ENCODE measurements at regions not wholly inside any gene's neighbourhood (a gene's known extent, or its start where the extent isn't known, plus 50 kb on each side); places are given as distances from the start of the nearest gene placed in this dataset.
"Not testable (repeated sequence)": the region's sequence is repeated elsewhere in the genome, so short reads cannot be mapped to it uniquely, and the experiment has no call there.

- peaks cover 0 to 3% (median 0%) of the 10 kb centered on the region in 4 donors for H3K9me3 ChIP-seq (ENCODE audit: control insufficient read depth in 4 of 4, low read length in 3 of 4)
- DNase-seq (ENCODE audit: low spot score) = no peak
- no peak overlapping the region for H3K4me3 ChIP-seq (ENCODE audit: low read depth in 1 of 3, low read length in 3 of 3)
- H3K27ac ChIP-seq (ENCODE audit: low read depth in 1 of 2, low read length in 2 of 2) = no peak overlapping the region
- no peaks in the 10 kb centered on the region for H3K4me1 ChIP-seq (ENCODE audit: control insufficient read depth in 4 of 4, insufficient read depth in 4 of 4, low read length in 3 of 4)
- WGBS = 71% methylated on average over 5 of the region's 5 CpGs
- H3K27me3 ChIP-seq (ENCODE audit: control insufficient read depth in 4 of 4, insufficient read depth in 4 of 4, low read length in 3 of 4) = no peaks in the 10 kb centered on the region
- H3K9ac ChIP-seq (ENCODE audit: low read depth in 1 of 2, low read length in 2 of 2) = no peak overlapping the region
- TF ChIP-seq RAD21 (IDR thresholded peaks at IDR 0.05) (no peak), RXRA (IDR thresholded peaks at IDR 0.05) (no peak), NR2F2 (IDR thresholded peaks at IDR 0.05) (no peak), HNF4A (conservative IDR thresholded peaks at IDR 0.05) (no peak), FOXA2 (IDR thresholded peaks at IDR 0.05) (no peak), MAX (IDR thresholded peaks at IDR 0.05) (no peak), TAF1 (conservative IDR thresholded peaks at IDR 0.05) (no peak), JUND (IDR thresholded peaks at IDR 0.05) (no peak)
- no peaks in the 10 kb centered on the region for H3K36me3 ChIP-seq (ENCODE audit: control insufficient read depth in 4 of 4, insufficient read depth in 3 of 4, low read depth in 1 of 4, low read length in 3 of 4)
These were observed 77.2 kb upstream of the CTNNA1 start for GRCh38 chr5:138676002-138676401.

GRCh38 chr5:138668451-138669380 lies 84.5 kb upstream of the CTNNA1 start:
- no peak overlapping the region for H3K27ac ChIP-seq (ENCODE audit: low read depth in 1 of 2, low read length in 2 of 2)
- H3K9ac ChIP-seq (ENCODE audit: low read depth in 1 of 2, low read length in 2 of 2) = no peak overlapping the region
- H3K36me3 ChIP-seq (ENCODE audit: control insufficient read depth in 4 of 4, insufficient read depth in 3 of 4, low read depth in 1 of 4, low read length in 3 of 4) = no peaks in the 10 kb centered on the region
- H3K9me3 ChIP-seq (ENCODE audit: control insufficient read depth in 4 of 4, low read length in 3 of 4) = no peaks in the 10 kb centered on the region
- DNase-seq (ENCODE audit: low spot score) = no peak
- no peaks in the 10 kb centered on the region for H3K27me3 ChIP-seq (ENCODE audit: control insufficient read depth in 4 of 4, insufficient read depth in 4 of 4, low read length in 3 of 4)
- 75% methylated on average over 8 of the region's 8 CpGs for WGBS
- H3K4me3 ChIP-seq (ENCODE audit: low read depth in 1 of 3, low read length in 3 of 3) = no peak overlapping the region
- TF ChIP-seq FOXA2 (IDR thresholded peaks at IDR 0.05) = no peak
- TF ChIP-seq SP1 (IDR thresholded peaks at IDR 0.05) = no peak
- H3K4me1 ChIP-seq (ENCODE audit: control insufficient read depth in 4 of 4, insufficient read depth in 4 of 4, low read length in 3 of 4) = no peaks in the 10 kb centered on the region

- not testable (repeated sequence) for H3K9ac ChIP-seq (ENCODE audit: low read depth in 1 of 2, low read length in 2 of 2); H3K27me3 ChIP-seq (ENCODE audit: control insufficient read depth in 4 of 4, insufficient read depth in 4 of 4, low read length in 3 of 4); H3K9me3 ChIP-seq (ENCODE audit: control insufficient read depth in 4 of 4, low read length in 3 of 4); H3K4me3 ChIP-seq (ENCODE audit: low read depth in 1 of 3, low read length in 3 of 3); H3K36me3 ChIP-seq (ENCODE audit: control insufficient read depth in 4 of 4, insufficient read depth in 3 of 4, low read depth in 1 of 4, low read length in 3 of 4); H3K27ac ChIP-seq (ENCODE audit: low read depth in 1 of 2, low read length in 2 of 2); DNase-seq (ENCODE audit: low spot score); H3K4me1 ChIP-seq (ENCODE audit: control insufficient read depth in 4 of 4, insufficient read depth in 4 of 4, low read length in 3 of 4)
- 94% methylated on average over 2 of the region's 2 CpGs for WGBS
These were observed 85.4 kb upstream of the CTNNA1 start for GRCh38 chr5:138667782-138668331.

- H3K27ac ChIP-seq (ENCODE audit: low read depth in 1 of 2, low read length in 2 of 2) = no peak overlapping the region
- no peak overlapping the region for H3K9ac ChIP-seq (ENCODE audit: low read depth in 1 of 2, low read length in 2 of 2)
- no peaks in the 10 kb centered on the region for H3K27me3 ChIP-seq (ENCODE audit: control insufficient read depth in 4 of 4, insufficient read depth in 4 of 4, low read length in 3 of 4)
- no peak overlapping the region for H3K4me3 ChIP-seq (ENCODE audit: low read depth in 1 of 3, low read length in 3 of 3)
- H3K9me3 ChIP-seq (ENCODE audit: control insufficient read depth in 4 of 4, low read length in 3 of 4) = no peaks in the 10 kb centered on the region
- no peak for TF ChIP-seq CTCF (IDR thresholded peaks at IDR 0.05; ENCODE audit: low read depth, low read length, missing input control)
- TF ChIP-seq NR2F2 (IDR thresholded peaks at IDR 0.05) = no peak
- H3K36me3 ChIP-seq (ENCODE audit: control insufficient read depth in 4 of 4, insufficient read depth in 3 of 4, low read depth in 1 of 4, low read length in 3 of 4) = no peaks in the 10 kb centered on the region
- DNase-seq (ENCODE audit: low spot score) = no peak
- no peaks in the 10 kb centered on the region for H3K4me1 ChIP-seq (ENCODE audit: control insufficient read depth in 4 of 4, insufficient read depth in 4 of 4, low read length in 3 of 4)
- 91% methylated on average over 8 of the region's 8 CpGs for WGBS
These were observed 86.9 kb upstream of the CTNNA1 start for GRCh38 chr5:138666226-138666742.
